ENCODE measurements at regions not wholly inside any gene's neighbourhood (a gene's known extent, or its start where the extent isn't known, plus 50 kb on each side); places are given as distances from the start of the nearest gene placed in this dataset.

DNA sequence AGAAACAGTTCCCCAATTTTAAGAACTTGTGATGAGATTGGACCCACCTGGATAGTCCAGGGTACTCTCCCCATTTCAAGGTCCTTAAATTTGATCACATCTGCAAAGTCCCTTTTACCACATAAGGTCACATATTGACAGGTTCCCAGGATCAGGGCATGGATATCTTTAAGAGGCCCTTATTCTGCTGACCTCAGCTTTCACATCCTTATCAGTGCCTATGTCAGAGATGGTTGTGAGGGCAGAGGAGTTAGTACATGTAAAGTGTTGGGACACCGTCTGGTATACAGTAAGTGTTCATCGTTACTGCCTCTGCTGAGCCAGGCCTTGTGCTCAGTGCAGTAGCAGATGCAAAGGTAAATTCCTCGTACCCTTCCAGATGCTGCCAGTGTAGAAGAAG is 375.4 kb upstream of the ASIC2 start:
- intact Hi-C loops (cut with micrococcal nuclease): no loop called here
- TF ChIP-seq CTCF (IDR thresholded peaks at IDR 0.05): no peak
- no peak for TF ChIP-seq EZH2 (IDR thresholded peaks at IDR 0.05; ENCODE audit: borderline replicate concordance, insufficient read depth, low read depth, low read length, poor library complexity, severe bottlenecking)
- ATAC-seq (ENCODE audit: low read depth): no peak
- no peak overlapping the region for H3K4me3 Mint-ChIP-seq
- Histone ChIP-seq H3K27ac (ENCODE audit: low read length in 2 of 2) (no peak overlapping the region), H4K20me1 (ENCODE audit: control insufficient read depth, insufficient read depth, low read length, poor library complexity, severe bottlenecking) (no peaks in the 10 kb centered on the region), H3K36me3 (replicated peaks in 1 of 2; ENCODE audit: control extremely low read depth in 1 of 2, control insufficient read depth in 1 of 2, extremely low read depth in 1 of 2, insufficient read depth in 2 of 2, low read length in 1 of 2) (no peaks in the 10 kb centered on the region), H2AFZ (ENCODE audit: insufficient read depth, low read depth, low read length, poor library complexity, severe bottlenecking) (no peak overlapping the region), H3K79me2 (ENCODE audit: control insufficient read depth, insufficient read depth, low read length) (no peaks in the 10 kb centered on the region), H3K9me3 (ENCODE audit: control extremely low read depth in 1 of 3, control insufficient read depth in 2 of 3, insufficient read depth in 1 of 3, low read length in 2 of 3) (no peaks in the 10 kb centered on the region), H3K4me1 (ENCODE audit: control insufficient read depth in 2 of 2, insufficient read depth in 2 of 2, low read length in 2 of 2) (no peaks in the 10 kb centered on the region), H3K9ac (ENCODE audit: low read length) (no peak overlapping the region), H3K4me3 (ENCODE audit: control extremely low read depth in 1 of 5, extremely low read depth in 1 of 5, insufficient read depth in 1 of 5, low read depth in 2 of 5, low read length in 4 of 5) (no peak overlapping the region), H3K27me3 (replicated peaks in 1 of 4; ENCODE audit: control extremely low read depth in 1 of 4, control insufficient read depth in 3 of 4, insufficient read depth in 4 of 4, low read length in 3 of 4) (no peaks in the 10 kb centered on the region), H3K4me2 (replicated peaks; ENCODE audit: low read depth, low read length, poor library complexity, severe bottlenecking) (no peak overlapping the region)
- H3K27ac Mint-ChIP-seq: no peak overlapping the region
- DNase-seq: no peak
- 100% methylated on average over 3 of the region's 3 CpGs for WGBS (ENCODE audit: insufficient coverage)
- peaks cover 10% of the 10 kb centered on the region for H3K4me1 Mint-ChIP-seq
- ChIA-PET CTCF (no interaction called here), POLR2A (no interaction called here)
- peaks cover 4% of the 10 kb centered on the region for H3K27me3 Mint-ChIP-seq
- no peaks in the 10 kb centered on the region for H3K9me3 Mint-ChIP-seq (ENCODE audit: insufficient read depth)

- ChIA-PET CTCF (no interaction called here), POLR2A (no interaction called here)
- Histone ChIP-seq H3K4me2 (replicated peaks; ENCODE audit: low read depth, low read length, poor library complexity, severe bottlenecking) (no peak overlapping the region), H3K9ac (ENCODE audit: low read length) (no peak overlapping the region), H4K20me1 (ENCODE audit: control insufficient read depth, insufficient read depth, low read length, poor library complexity, severe bottlenecking) (no peaks in the 10 kb centered on the region), H2AFZ (ENCODE audit: insufficient read depth, low read depth, low read length, poor library complexity, severe bottlenecking) (no peak overlapping the region), H3K27me3 (replicated peaks in 1 of 4; ENCODE audit: control extremely low read depth in 1 of 4, control insufficient read depth in 3 of 4, insufficient read depth in 4 of 4, low read length in 3 of 4) (no peaks in the 10 kb centered on the region), H3K9me3 (ENCODE audit: control extremely low read depth in 1 of 3, control insufficient read depth in 2 of 3, insufficient read depth in 1 of 3, low read length in 2 of 3) (no peaks in the 10 kb centered on the region), H3K36me3 (replicated peaks in 1 of 2; ENCODE audit: control extremely low read depth in 1 of 2, control insufficient read depth in 1 of 2, extremely low read depth in 1 of 2, insufficient read depth in 2 of 2, low read length in 1 of 2) (no peaks in the 10 kb centered on the region), H3K79me2 (ENCODE audit: control insufficient read depth, insufficient read depth, low read length) (no peaks in the 10 kb centered on the region), H3K4me1 (ENCODE audit: control insufficient read depth in 2 of 2, insufficient read depth in 2 of 2, low read length in 2 of 2) (no peaks in the 10 kb centered on the region), H3K27ac (ENCODE audit: low read length in 2 of 2) (no peak overlapping the region), H3K4me3 (ENCODE audit: control extremely low read depth in 1 of 5, extremely low read depth in 1 of 5, insufficient read depth in 1 of 5, low read depth in 2 of 5, low read length in 4 of 5) (no peak overlapping the region)
- intact Hi-C loops (cut with micrococcal nuclease): no loop called here
- Mint-ChIP-seq H3K27me3 (peaks cover 8% of the 10 kb centered on the region), H3K4me3 (no peak overlapping the region), H3K27ac (no peak overlapping the region), H3K4me1 (peaks cover 10% of the 10 kb centered on the region), H3K9me3 (ENCODE audit: insufficient read depth) (no peaks in the 10 kb centered on the region)
- no peak for DNase-seq
- 96% methylated on average over 4 of the region's 5 CpGs for WGBS (ENCODE audit: insufficient coverage)
- TF ChIP-seq CTCF (IDR thresholded peaks at IDR 0.05) (no peak), EZH2 (IDR thresholded peaks at IDR 0.05; ENCODE audit: borderline replicate concordance, insufficient read depth, low read depth, low read length, poor library complexity, severe bottlenecking) (no peak)
- ATAC-seq (ENCODE audit: low read depth): no peak
Observed at GRCh38 chr17:33671491-33671890, 378.4 kb upstream of the ASIC2 start.
